K562 (cell line): ENCODE measurements at regions not wholly inside any gene's neighbourhood (a gene's known extent, or its start where the extent isn't known, plus 50 kb on each side); places are given as distances from the start of the nearest gene placed in this dataset.
"Not testable (repeated sequence)": the region's sequence is repeated elsewhere in the genome, so short reads cannot be mapped to it uniquely, and the experiment has no call there.

Experiments used
- ATAC-seq: fragments of 200-7000 bp; cut with Tn5 transposase; 3 replicates; pipeline ENCODE4 v1.9.1; 2020; ENCODE audit warnings: moderate library complexity
- BruUV-seq: library from RNA; stranded (reverse); fragments of 400-500 nt; replicated peaks from 2 replicates; lab custom pipeline; 2021; lab: Mats Ljungman, UMichigan
- CTCF ChIA-PET: fragments of 300-600 bp; formaldehyde crosslinking; extraction: SDS; loops from one replicate; lab custom pipeline; 2021; ENCODE audit warnings: low intra/inter-chr PET ratio; lab: Yijun Ruan, JAX
- POLR2A ChIA-PET: fragments of 300-600, 350-650 bp; sonication (Branson Sonifier 250); formaldehyde crosslinking; extraction: SDS; loops from one replicate; lab custom pipeline; 2021; ENCODE audit warnings: antibody characterized with exemption, inconsistent platforms; lab: Yijun Ruan, JAX
- DNase-seq, 4 experiments: peaks; one replicate each; pipeline versions ENCODE4 v3.0.0 to v3.0.0-alpha.2; 2011 to 2018; ENCODE audit warnings: low spot score in 3 of 4, mixed read lengths in 3 of 4; ENCODE audit errors: extremely low read depth in 1 of 4
- FAIRE-seq: peaks from 2 replicates; lab custom pipeline; 2011; peaks lifted over from hg19 to GRCh38; lab: Jason Lieb, UNC
- H2AFZ ChIP-seq: 2 replicates; pipeline ENCODE4 v1.6.0; 2011; ENCODE audit warnings: low read depth, low read length, control low read depth, inconsistent platforms
- H3K27ac ChIP-seq: fragments of 200-600 bp; 3 replicates; pipeline ENCODE4 v1.8.0; 2011; ENCODE audit warnings: low read depth, mild to moderate bottlenecking, control low read depth, inconsistent platforms, low read length, moderate library complexity, mixed read lengths; ENCODE audit errors: extremely low read depth
- H3K27me3 ChIP-seq, 2 experiments: fragments of 300-600 bp in 1 of 2; 2 replicates in 1 of 2; 3 replicates in 1 of 2; pipeline versions ENCODE4 v1.6.0 to v1.8.0; 2011; ENCODE audit warnings: inconsistent platforms in 2 of 2, low read length in 2 of 2, mild to moderate bottlenecking in 1 of 2, mixed read lengths in 1 of 2, moderate library complexity in 1 of 2; ENCODE audit not compliant: control insufficient read depth in 2 of 2, insufficient read depth in 2 of 2
- H3K36me3 ChIP-seq: fragments of 300-600 bp; 3 replicates; pipeline ENCODE4 v1.8.0; 2011; ENCODE audit warnings: mild to moderate bottlenecking, low read length, inconsistent platforms; ENCODE audit not compliant: control insufficient read depth, insufficient read depth
- H3K4me1 ChIP-seq, 2 experiments: fragments of 200-600 bp in 1 of 2; replicated peaks in 1 of 2; 2 replicates in 1 of 2; 3 replicates in 1 of 2; pipeline versions ENCODE4 v1.5.1 to v1.8.0; 2011; ENCODE audit warnings: inconsistent platforms in 2 of 2, low read length in 2 of 2, mild to moderate bottlenecking in 1 of 2, mixed read lengths in 1 of 2, moderate library complexity in 1 of 2; ENCODE audit not compliant: control insufficient read depth in 2 of 2, insufficient read depth in 2 of 2
- H3K4me2 ChIP-seq: 2 replicates; pipeline ENCODE4 v1.6.1; 2011; ENCODE audit warnings: low read length, control low read depth, inconsistent platforms, mixed read lengths; ENCODE audit not compliant: insufficient read depth
- H3K4me3 ChIP-seq: fragments of 200-600 bp; sonication (generic), shearing (Covaris generic); 2 replicates; pipeline ENCODE4 v1.5.1; 2016; ENCODE audit warnings: control low read depth, inconsistent platforms
- H3K79me2 ChIP-seq: fragments of 200-600 bp; 3 replicates; pipeline ENCODE4 v1.8.0; 2011; ENCODE audit warnings: low read length, inconsistent platforms; ENCODE audit not compliant: control insufficient read depth, insufficient read depth
- H3K9ac ChIP-seq, 2 experiments: 2 replicates each; pipeline versions ENCODE4 v1.6.0 to v1.6.1; 2011; ENCODE audit warnings: low read depth in 2 of 2, low read length in 2 of 2, control low read depth in 1 of 2, inconsistent platforms in 1 of 2, mild to moderate bottlenecking in 1 of 2, mixed read lengths in 1 of 2; ENCODE audit not compliant: insufficient read depth in 1 of 2
- H3K9me1 ChIP-seq: one replicate; pipeline ENCODE4 v1.6.0; 2011; ENCODE audit warnings: inconsistent platforms, mild to moderate bottlenecking, low read length, moderate library complexity; ENCODE audit not compliant: control insufficient read depth, insufficient read depth
- H3K9me3 ChIP-seq: replicated peaks from 2 replicates; pipeline ENCODE4 v1.5.1; 2011; ENCODE audit warnings: low read depth, low read length, inconsistent platforms; ENCODE audit not compliant: control insufficient read depth, insufficient read depth
- H4K20me1 ChIP-seq: replicated peaks from 2 replicates; pipeline ENCODE4 v1.6.1; 2011; ENCODE audit warnings: low read length, inconsistent platforms, mixed read lengths; ENCODE audit not compliant: control insufficient read depth, insufficient read depth
- ERF ChIP-seq: fragments of 450-650 bp; formaldehyde crosslinking; IDR thresholded peaks from 2 replicates; pipeline ENCODE4 v1.4.0; 2020; ENCODE audit warnings: mild to moderate bottlenecking, mixed read lengths
- FOXJ3 ChIP-seq: sonication (generic); formaldehyde crosslinking; IDR thresholded peaks from 2 replicates; pipeline ENCODE4 v1.4.0; 2020; ENCODE audit warnings: mild to moderate bottlenecking, missing genetic modification reagents
- GTF2A2 ChIP-seq: IDR thresholded peaks from 2 replicates; pipeline ENCODE4 v1.6.1; 2016; ENCODE audit warnings: mild to moderate bottlenecking, missing genetic modification characterization, missing compliant biosample characterization
- IFI16 ChIP-seq: fragments of 250-450 bp; sonication (Bioruptor Pico); IDR thresholded peaks from 2 replicates; pipeline ENCODE4 v2.1.2; 2022; ENCODE audit warnings: mild to moderate bottlenecking, inconsistent platforms
- NR2F6 ChIP-seq: fragments of 450-650 bp; formaldehyde crosslinking; IDR thresholded peaks from 2 replicates; pipeline ENCODE4 v1.4.0; 2020; ENCODE audit warnings: mild to moderate bottlenecking
- SIRT6 ChIP-seq: IDR thresholded peaks from one replicate; pipeline ENCODE4 v1.6.1; 2012; ENCODE audit warnings: low read depth, mild to moderate bottlenecking, control low read depth, inconsistent platforms, low read length, moderate library complexity
- SMARCA4 ChIP-seq: fragments of 450-650 bp; IDR thresholded peaks from 2 replicates; pipeline ENCODE4 v1.6.1; 2016
- SNIP1 ChIP-seq: fragments of 450-650 bp; IDR thresholded peaks from 2 replicates; pipeline ENCODE4 v1.7.1; 2017; ENCODE audit warnings: low read depth, mild to moderate bottlenecking
- SP2 ChIP-seq: IDR thresholded peaks from 2 replicates; pipeline ENCODE4 v1.6.1; 2011; ENCODE audit warnings: mild to moderate bottlenecking, low read depth, low read length, moderate library complexity; ENCODE audit not compliant: poor library complexity, severe bottlenecking; ENCODE audit errors: extremely low read depth
- WGBS: fragments of 100-300 bp; shearing (Covaris generic); methylation state at CpG from one replicate; pipeline ENCODE4 v1.1.6; 2016; ENCODE audit warnings: low coverage, mixed read lengths; ENCODE audit not compliant: insufficient coverage; ENCODE audit errors: missing lambda C conversion rate; 5-methylcytosine and 5-hydroxymethylcytosine counted together
- in situ Hi-C: fragments of 300-500 bp; cut with MboI; formaldehyde crosslinking; loops from 4 replicates; pipeline ENCODE4 v1.15.0; 2018; ENCODE audit warnings: inconsistent platforms, mixed read lengths
- intact Hi-C: fragments of 100-400 bp; cut with micrococcal nuclease; formaldehyde crosslinking; loops from 2 replicates; pipeline ENCODE4 v1.14.2; 2022
- TF ChIP-seq, protein P1 (sequence below): sonication (generic); formaldehyde crosslinking; IDR thresholded peaks from 2 replicates; pipeline ENCODE4 v1.4.0; 2020; ENCODE audit warnings: mild to moderate bottlenecking, missing genetic modification reagents
- TF ChIP-seq, protein P2 (sequence below), 2 experiments: IDR thresholded peaks in 1 of 2; conservative IDR thresholded peaks in 1 of 2; 2 replicates each; pipeline ENCODE4 v1.6.1; 2016; ENCODE audit warnings: low read depth in 2 of 2, mild to moderate bottlenecking in 1 of 2, missing compliant biosample characterization in 1 of 2, missing genetic modification characterization in 1 of 2, moderate library complexity in 1 of 2

DNA sequence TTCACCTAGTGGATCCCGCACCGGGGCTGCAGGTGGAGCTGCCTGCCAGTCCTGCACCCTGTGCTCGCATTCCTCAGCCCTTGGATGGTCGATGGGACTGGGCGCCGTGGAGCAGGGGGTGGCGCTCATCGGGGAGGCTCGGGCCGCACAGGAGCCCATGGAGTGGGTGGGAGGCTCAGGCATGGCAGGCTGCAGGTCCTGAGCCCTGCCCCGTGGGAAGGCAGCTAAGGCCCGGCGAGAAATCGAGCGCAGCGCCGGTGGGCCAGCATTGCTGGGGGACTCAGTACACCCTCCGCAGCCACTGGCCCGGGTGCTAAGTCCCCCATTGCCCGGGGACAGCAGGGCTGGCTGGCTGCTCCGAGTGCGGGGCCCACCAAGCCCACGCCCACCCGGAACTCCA lies 52.6 kb downstream of the SLC41A2 start:
- intact Hi-C loops, H2AFZ ChIP-seq, H3K4me1 ChIP-seq, POLR2A ChIA-PET, H3K27me3 ChIP-seq, H3K27ac ChIP-seq, H3K9ac ChIP-seq, H3K9me3 ChIP-seq, ATAC-seq, FAIRE-seq, DNase-seq, H3K79me2 ChIP-seq, H3K9me1 ChIP-seq, H3K4me2 ChIP-seq, in situ Hi-C loops, H3K36me3 ChIP-seq, H4K20me1 ChIP-seq, H3K4me3 ChIP-seq, BruUV-seq, CTCF ChIA-PET: not testable (repeated sequence)
- 30% methylated on average over 5 of the region's 24 CpGs for WGBS

DNA sequence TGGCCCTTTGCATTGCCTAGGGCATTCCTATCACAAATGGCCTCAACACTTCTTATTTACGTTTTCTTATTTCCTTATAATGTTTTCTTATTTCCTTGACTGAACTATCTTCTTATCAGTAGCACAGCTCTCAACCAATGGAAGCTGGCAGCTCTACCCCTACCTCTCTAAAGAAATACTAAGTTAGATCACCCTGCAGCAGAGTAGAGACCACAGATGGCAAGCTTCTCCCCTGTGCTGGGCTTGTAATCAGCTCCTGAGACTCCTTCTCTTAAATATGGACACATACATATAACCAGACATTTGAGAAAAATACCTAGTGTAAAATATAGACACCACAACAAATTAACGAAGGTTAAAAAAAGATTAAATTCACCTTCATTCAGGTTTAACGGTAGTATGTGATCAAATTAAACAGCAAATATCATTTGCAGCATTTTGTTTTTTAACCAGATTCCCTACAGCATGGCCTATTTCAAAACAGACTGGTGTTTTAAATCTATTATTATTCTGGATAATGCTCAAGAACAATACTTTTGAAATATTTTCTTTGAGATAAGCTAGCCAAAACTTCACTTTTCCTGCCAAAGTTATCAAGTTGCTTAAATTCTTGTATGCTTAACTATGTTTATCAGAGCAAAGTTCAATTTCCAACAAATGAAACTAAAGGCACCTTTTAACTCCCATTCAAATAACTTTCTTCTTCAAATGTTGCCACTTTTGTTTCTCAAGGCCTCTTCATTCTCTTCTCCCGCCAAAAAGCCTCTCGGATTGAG lies 54.3 kb downstream of the SLC41A2 start:
- H3K4me1 ChIP-seq, result no peaks in the 10 kb centered on the region; a peak in 1 of 5 replicates
- in situ Hi-C loops (no loop called here), intact Hi-C loops (no loop called here)
- no peak for ATAC-seq
- no peaks in the 10 kb centered on the region for H3K9me1 ChIP-seq
- no peak overlapping the region for H3K4me2 ChIP-seq
- H3K27me3 ChIP-seq, result no peaks in the 10 kb centered on the region
- DNase-seq, result no peak
- no peaks in the 10 kb centered on the region for H3K9me3 ChIP-seq
- no peak overlapping the region for H3K27ac ChIP-seq
- no peak overlapping the region for H3K9ac ChIP-seq
- POLR2A ChIA-PET, result no interaction called here
- WGBS, result 8% methylated on average over 5 of the region's 5 CpGs
- no peaks in the 10 kb centered on the region for H3K79me2 ChIP-seq
- CTCF ChIA-PET, result no interaction called here
- no peak for FAIRE-seq
- no TSS peak for BruUV-seq
- no peaks in the 10 kb centered on the region for H4K20me1 ChIP-seq
- H2AFZ ChIP-seq, result no peak overlapping the region
- no peaks in the 10 kb centered on the region for H3K36me3 ChIP-seq
- no peak overlapping the region for H3K4me3 ChIP-seq
- TF ChIP-seq FOXJ3, result no peak
- no peak for TF ChIP-seq SNIP1
- TF ChIP-seq, protein P1, sequence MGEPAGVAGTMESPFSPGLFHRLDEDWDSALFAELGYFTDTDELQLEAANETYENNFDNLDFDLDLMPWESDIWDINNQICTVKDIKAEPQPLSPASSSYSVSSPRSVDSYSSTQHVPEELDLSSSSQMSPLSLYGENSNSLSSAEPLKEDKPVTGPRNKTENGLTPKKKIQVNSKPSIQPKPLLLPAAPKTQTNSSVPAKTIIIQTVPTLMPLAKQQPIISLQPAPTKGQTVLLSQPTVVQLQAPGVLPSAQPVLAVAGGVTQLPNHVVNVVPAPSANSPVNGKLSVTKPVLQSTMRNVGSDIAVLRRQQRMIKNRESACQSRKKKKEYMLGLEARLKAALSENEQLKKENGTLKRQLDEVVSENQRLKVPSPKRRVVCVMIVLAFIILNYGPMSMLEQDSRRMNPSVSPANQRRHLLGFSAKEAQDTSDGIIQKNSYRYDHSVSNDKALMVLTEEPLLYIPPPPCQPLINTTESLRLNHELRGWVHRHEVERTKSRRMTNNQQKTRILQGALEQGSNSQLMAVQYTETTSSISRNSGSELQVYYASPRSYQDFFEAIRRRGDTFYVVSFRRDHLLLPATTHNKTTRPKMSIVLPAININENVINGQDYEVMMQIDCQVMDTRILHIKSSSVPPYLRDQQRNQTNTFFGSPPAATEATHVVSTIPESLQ (CRISPR knock-in tag), result no peak
- TF ChIP-seq, protein P2, sequence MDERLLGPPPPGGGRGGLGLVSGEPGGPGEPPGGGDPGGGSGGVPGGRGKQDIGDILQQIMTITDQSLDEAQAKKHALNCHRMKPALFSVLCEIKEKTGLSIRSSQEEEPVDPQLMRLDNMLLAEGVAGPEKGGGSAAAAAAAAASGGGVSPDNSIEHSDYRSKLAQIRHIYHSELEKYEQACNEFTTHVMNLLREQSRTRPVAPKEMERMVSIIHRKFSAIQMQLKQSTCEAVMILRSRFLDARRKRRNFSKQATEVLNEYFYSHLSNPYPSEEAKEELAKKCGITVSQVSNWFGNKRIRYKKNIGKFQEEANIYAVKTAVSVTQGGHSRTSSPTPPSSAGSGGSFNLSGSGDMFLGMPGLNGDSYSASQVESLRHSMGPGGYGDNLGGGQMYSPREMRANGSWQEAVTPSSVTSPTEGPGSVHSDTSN (CRISPR knock-in tag; IDR thresholded peaks at IDR 0.05; ENCODE audit: low read depth), result no peak
- TF ChIP-seq, protein P2 (tag; conservative IDR thresholded peaks at IDR 0.05; ENCODE audit: low read depth), result no peak
- TF ChIP-seq IFI16 (CRISPR knock-in tag), result no peak
- no peak for TF ChIP-seq SMARCA4
- TF ChIP-seq SP2, result no peak
- TF ChIP-seq NR2F6 (CRISPR knock-in tag), result no peak
- TF ChIP-seq GTF2A2 (tag), result no peak
- no peak for TF ChIP-seq ERF (CRISPR knock-in tag)
- TF ChIP-seq SIRT6, result no peak
